ENCODE measurements at regions not wholly inside any gene's neighbourhood (a gene's known extent, or its start where the extent isn't known, plus 50 kb on each side); places are given as distances from the start of the nearest gene placed in this dataset.

DNA sequence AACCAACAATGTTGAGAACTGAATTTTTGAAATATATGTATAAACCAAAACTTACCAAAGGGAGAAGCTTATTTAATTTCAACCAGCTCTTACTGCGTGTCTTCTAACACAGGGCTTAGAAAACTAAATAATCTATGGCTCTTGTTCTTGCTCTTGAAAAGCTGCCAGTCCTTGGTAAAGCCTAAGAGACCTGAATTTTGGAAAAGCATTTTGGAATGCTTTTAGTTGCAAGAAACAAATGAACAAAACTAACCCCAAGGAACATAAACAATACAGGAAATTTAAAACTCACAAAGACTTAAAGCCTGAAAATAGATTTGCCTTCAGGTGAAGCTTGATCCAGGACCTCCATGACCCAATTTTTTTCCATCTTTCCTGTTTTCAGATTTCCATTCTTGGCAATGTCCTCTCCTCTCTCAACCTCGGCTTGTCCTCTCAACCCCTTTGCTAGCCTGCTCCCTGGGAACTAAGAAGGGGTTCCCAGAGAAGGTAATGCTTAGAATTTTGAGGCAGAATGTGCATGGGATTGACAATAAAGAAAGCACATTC lies 169.8 kb upstream of the NCK2 start:
- no peak overlapping the region for H2BK15ac ChIP-seq (ENCODE audit: low read length)
- CTCF ChIA-PET (ENCODE audit: partially characterized antibody), result interaction anchor here (0.9 to 2.0 kb wide), 3 partner anchors 11 to 103 kb away, joined by 3 to 5 read pairs (median 3); no protein-coding TSS in a partner anchor

More for the DNA sequence above, 169.8 kb upstream of the NCK2 start:
- DNase-seq (ENCODE audit: low read depth in 1 of 2, low spot score in 2 of 2) (no peak), FAIRE-seq (no peak)
- Histone ChIP-seq H3K4me1 (replicated peaks in 1 of 4; ENCODE audit: control insufficient read depth in 3 of 4, insufficient read depth in 4 of 4, low read length in 3 of 4) (peaks cover 0 to 6% (median 5%) of the 10 kb centered on the region in 4 experiments; a peak in 5 of 7 replicates), H3K9me3 (ENCODE audit: insufficient read depth in 2 of 2, low read depth in 1 of 2, low read length in 1 of 2) (no peaks in the 10 kb centered on the region), H2BK20ac (ENCODE audit: low read length) (no peak overlapping the region), H3K23ac (ENCODE audit: insufficient read length) (no peak overlapping the region), H3K56ac (replicated peaks; ENCODE audit: insufficient read length, low read depth, low read length) (no peak overlapping the region), H3K9ac (replicated peaks in 1 of 4; ENCODE audit: extremely low read depth in 1 of 4, low read depth in 3 of 4, low read length in 3 of 4) (no peak overlapping the region), H2AFZ (ENCODE audit: low read length) (no peak overlapping the region), H3K27me3 (replicated peaks in 1 of 4; ENCODE audit: control insufficient read depth in 3 of 4, extremely low read depth in 1 of 4, insufficient read depth in 3 of 4, low read length in 3 of 4) (no peaks in the 10 kb centered on the region; a peak in 2 of 7 replicates), H3K4ac (replicated peaks; ENCODE audit: insufficient read length, low read depth, low read length) (no peak overlapping the region), H4K91ac (replicated peaks; ENCODE audit: insufficient read length, low read length) (no peak overlapping the region), H3K23me2 (ENCODE audit: low read depth, low read length) (no peaks in the 10 kb centered on the region), H3K27ac (ENCODE audit: low read depth, low read length) (no peak overlapping the region), H2BK5ac (ENCODE audit: low read depth, low read length) (no peak overlapping the region), H3K79me1 (ENCODE audit: low read depth, low read length) (no peaks in the 10 kb centered on the region; the same call in 1 of the 2 replicates), H3K36me3 (ENCODE audit: control insufficient read depth in 2 of 4, insufficient read depth in 4 of 4, low read length in 3 of 4) (no peaks in the 10 kb centered on the region), H4K20me1 (replicated peaks in 1 of 2; ENCODE audit: control insufficient read depth in 1 of 2, insufficient read depth in 2 of 2, low read length in 2 of 2) (no peaks in the 10 kb centered on the region), H2BK120ac (replicated peaks; ENCODE audit: low read depth, low read length) (no peak overlapping the region), H3K14ac (ENCODE audit: insufficient read length) (no peak overlapping the region), H3K4me3 (ENCODE audit: extremely low read depth in 1 of 4, insufficient read depth in 2 of 4, low read depth in 3 of 4, low read length in 4 of 4) (no peak overlapping the region), H2AK5ac (ENCODE audit: low read depth, low read length) (no peak overlapping the region), H3K4me2 (ENCODE audit: insufficient read depth in 1 of 2, low read depth in 2 of 2, low read length in 2 of 2) (no peak overlapping the region), H4K5ac (ENCODE audit: insufficient read length, low read depth, low read length) (no peak overlapping the region), H3K79me2 (ENCODE audit: control insufficient read depth in 1 of 2, insufficient read depth in 2 of 2, low read length in 2 of 2) (no peaks in the 10 kb centered on the region), H3K18ac (ENCODE audit: extremely low read depth, low read length) (no peak overlapping the region), H2BK12ac (ENCODE audit: low read depth, low read length) (no peak overlapping the region), H4K8ac (ENCODE audit: extremely low read depth, insufficient read depth, low read length) (no peak overlapping the region)
- POLR2A ChIA-PET (ENCODE audit: partially characterized antibody), result no interaction called here
- TF ChIP-seq, protein P1, sequence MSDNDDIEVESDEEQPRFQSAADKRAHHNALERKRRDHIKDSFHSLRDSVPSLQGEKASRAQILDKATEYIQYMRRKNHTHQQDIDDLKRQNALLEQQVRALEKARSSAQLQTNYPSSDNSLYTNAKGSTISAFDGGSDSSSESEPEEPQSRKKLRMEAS (IDR thresholded peaks at IDR 0.05), result no peak
- TF ChIP-seq SP4 (IDR thresholded peaks at IDR 0.05; ENCODE audit: low read length), result no peak
- TF ChIP-seq, protein P2, sequence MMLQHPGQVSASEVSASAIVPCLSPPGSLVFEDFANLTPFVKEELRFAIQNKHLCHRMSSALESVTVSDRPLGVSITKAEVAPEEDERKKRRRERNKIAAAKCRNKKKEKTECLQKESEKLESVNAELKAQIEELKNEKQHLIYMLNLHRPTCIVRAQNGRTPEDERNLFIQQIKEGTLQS (IDR thresholded peaks at IDR 0.05; ENCODE audit: insufficient read depth, low read depth, low read length), result no peak
- WGBS, 2 experiments (ENCODE audit: extremely low coverage in 1 of 2, insufficient coverage in 1 of 2, insufficient read length in 1 of 2, insufficient replicate concordance in 2 of 2, low coverage in 1 of 2, low lambda C conversion rate in 2 of 2, missing lambda C conversion rate in 1 of 2), result 93% methylated on average over 2 of the region's 2 CpGs; no CpG with 5 or more reads in 1 of the 2 experiments
